HEK293 (cell line): ENCODE measurements at regions not wholly inside any gene's neighbourhood (a gene's known extent, or its start where the extent isn't known, plus 50 kb on each side); places are given as distances from the start of the nearest gene placed in this dataset.

Experiments used
- CTCF ChIA-PET: fragments of 350-600 bp; formaldehyde crosslinking; extraction: SDS; loops from one replicate; lab custom pipeline; 2021; ENCODE audit warnings: antibody characterized with exemption; lab: Yijun Ruan, JAX
- POLR2A ChIA-PET: fragments of 300-600 bp; formaldehyde crosslinking; extraction: SDS; loops from one replicate; lab custom pipeline; 2020; ENCODE audit warnings: antibody characterized with exemption, inconsistent platforms; lab: Yijun Ruan, JAX
- H3K27ac ChIP-seq: fragments of 200-500 bp; sonication (Bioruptor generic); 2 replicates; pipeline ENCODE4 v1.5.1; 2014; ENCODE audit warnings: low read depth, low read length, control low read depth, inconsistent platforms; ENCODE audit errors: extremely low read depth
- H3K36me3 ChIP-seq, 2 experiments: fragments of 200-500 bp in 1 of 2; sonication (Bioruptor generic) in 1 of 2; 1 replicate in 1 of 2; 2 replicates in 1 of 2; pipeline ENCODE4 v1.5.1; 2014 to 2017; ENCODE audit warnings: inconsistent platforms in 2 of 2, low read length in 2 of 2; ENCODE audit not compliant: control insufficient read depth in 2 of 2, insufficient read depth in 1 of 2
- H3K4me1 ChIP-seq: fragments of 200-500 bp; sonication (Bioruptor generic); 2 replicates; pipeline ENCODE4 v1.5.1; 2014; ENCODE audit warnings: mild to moderate bottlenecking, low read length, inconsistent platforms; ENCODE audit not compliant: control insufficient read depth, insufficient read depth
- H3K4me3 ChIP-seq: 2 replicates; pipeline ENCODE4 v1.5.1; 2011; ENCODE audit warnings: low read depth, mild to moderate bottlenecking, control low read depth, low read length, moderate library complexity
- H3K9me3 ChIP-seq: fragments of 200-500 bp; sonication (Bioruptor generic); 2 replicates; pipeline ENCODE4 v1.5.1; 2014; ENCODE audit warnings: low read depth, low read length, inconsistent platforms; ENCODE audit not compliant: control insufficient read depth, insufficient read depth
- ATF2 ChIP-seq: fragments of 450-650 bp; formaldehyde crosslinking; IDR thresholded peaks from 2 replicates; pipeline ENCODE4 v1.5.1; 2016; ENCODE audit warnings: missing biosample characterization, missing genetic modification characterization, low read depth
- GLI4 ChIP-seq: fragments of 450-650 bp; formaldehyde crosslinking; IDR thresholded peaks from 2 replicates; pipeline ENCODE4 v1.5.1; 2016; ENCODE audit warnings: missing biosample characterization, missing genetic modification characterization
- HOXD13 ChIP-seq: sonication (generic); formaldehyde crosslinking; IDR thresholded peaks from 2 replicates; pipeline ENCODE4 v1.8.0; 2022; ENCODE audit warnings: missing genetic modification reagents, borderline replicate concordance
- KLF9 ChIP-seq: fragments of 450-650 bp; formaldehyde crosslinking; IDR thresholded peaks from 2 replicates; pipeline ENCODE4 v1.5.1; 2016; ENCODE audit warnings: missing biosample characterization, missing genetic modification characterization, low read depth
- PBX3 ChIP-seq: sonication (generic); formaldehyde crosslinking; IDR thresholded peaks from 2 replicates; pipeline ENCODE4 v1.8.1; 2022; ENCODE audit warnings: mild to moderate bottlenecking, moderate library complexity, missing genetic modification reagents
- PRDM1 ChIP-seq: fragments of 450-650 bp; formaldehyde crosslinking; IDR thresholded peaks from 2 replicates; pipeline ENCODE4; 2016; ENCODE audit warnings: missing biosample characterization, missing genetic modification characterization
- ZBTB26 ChIP-seq: fragments of 450-650 bp; formaldehyde crosslinking; optimal IDR thresholded peaks from 2 replicates; pipeline ENCODE3; 2016; ENCODE audit warnings: missing biosample characterization, mild to moderate bottlenecking, missing genetic modification characterization
- ZFP69B ChIP-seq: fragments of 450-650 bp; formaldehyde crosslinking; IDR thresholded peaks from 2 replicates; pipeline ENCODE4 v1.5.1; 2016; ENCODE audit warnings: missing biosample characterization, missing genetic modification characterization
- ZNF121 ChIP-seq: fragments of 450-650 bp; formaldehyde crosslinking; IDR thresholded peaks from 2 replicates; pipeline ENCODE4 v1.5.1; 2016; ENCODE audit warnings: missing biosample characterization, missing genetic modification characterization
- ZNF184 ChIP-seq: fragments of 450-650 bp; IDR thresholded peaks from 2 replicates; pipeline ENCODE4 v1.5.1; 2018; ENCODE audit warnings: missing biosample characterization, mild to moderate bottlenecking, missing genetic modification characterization
- ZNF239 ChIP-seq: fragments of 450-650 bp; formaldehyde crosslinking; IDR thresholded peaks from 2 replicates; pipeline ENCODE4 v1.5.1; 2016; ENCODE audit warnings: missing biosample characterization, missing genetic modification characterization
- ZNF266 ChIP-seq: fragments of 450-650 bp; formaldehyde crosslinking; IDR thresholded peaks from 2 replicates; pipeline ENCODE4 v1.5.1; 2016; ENCODE audit warnings: missing biosample characterization, missing genetic modification characterization, low read depth
- ZNF280C ChIP-seq: fragments of 450-650 bp; formaldehyde crosslinking; IDR thresholded peaks from 2 replicates; pipeline ENCODE4 v1.5.1; 2016; ENCODE audit warnings: missing biosample characterization, missing genetic modification characterization
- ZNF324 ChIP-seq: fragments of 450-650 bp; formaldehyde crosslinking; IDR thresholded peaks from 2 replicates; pipeline ENCODE4 v1.5.1; 2016; ENCODE audit warnings: missing biosample characterization, missing genetic modification characterization
- ZNF426 ChIP-seq: fragments of 450-650 bp; formaldehyde crosslinking; IDR thresholded peaks from 2 replicates; pipeline ENCODE4 v1.5.1; 2017; ENCODE audit warnings: missing biosample characterization, missing genetic modification characterization, mild to moderate bottlenecking, inconsistent platforms, moderate library complexity
- ZNF433 ChIP-seq: fragments of 450-650 bp; formaldehyde crosslinking; IDR thresholded peaks from 2 replicates; pipeline ENCODE4 v1.5.1; 2016; ENCODE audit warnings: missing biosample characterization, missing genetic modification characterization, low read depth
- ZNF521 ChIP-seq: fragments of 450-650 bp; formaldehyde crosslinking; IDR thresholded peaks from 2 replicates; pipeline ENCODE4 v1.5.1; 2017; ENCODE audit warnings: missing biosample characterization, mild to moderate bottlenecking, missing genetic modification characterization
- ZNF560 ChIP-seq: fragments of 450-650 bp; formaldehyde crosslinking; IDR thresholded peaks from 2 replicates; pipeline ENCODE4 v1.5.1; 2017; ENCODE audit warnings: missing biosample characterization, missing genetic modification characterization, borderline replicate concordance
- ZNF571 ChIP-seq: fragments of 450-650 bp; formaldehyde crosslinking; IDR thresholded peaks from 2 replicates; pipeline ENCODE4 v1.5.0; 2017; ENCODE audit warnings: missing biosample characterization, missing genetic modification characterization

- no peak overlapping the region for H3K4me3 ChIP-seq
- POLR2A ChIA-PET = no interaction called here
- no peak overlapping the region for H3K27ac ChIP-seq
- H3K36me3 ChIP-seq = no peaks in the 10 kb centered on the region
- no peaks in the 10 kb centered on the region for H3K4me1 ChIP-seq
- TF ChIP-seq ZNF571 (tag by site-specific recombination) (no peak), ZNF521 (no peak), ZNF266 (no peak), ZFP69B (tag by site-specific recombination) (no peak), HOXD13 (no peak)
- TF ChIP-seq, all 188 proteins: peak for 0
- H3K9me3 ChIP-seq = no peaks in the 10 kb centered on the region
- CTCF ChIA-PET = no interaction called here
These were observed 257.3 kb downstream of the MIAT start for GRCh38 chr22:26914519-26915185.

GRCh38 chr22:26916236-26916635, 258.8 kb downstream of the MIAT start:
- Histone ChIP-seq H3K27ac (no peak overlapping the region), H3K9me3 (no peaks in the 10 kb centered on the region), H3K4me3 (no peak overlapping the region), H3K36me3 (no peaks in the 10 kb centered on the region), H3K4me1 (no peaks in the 10 kb centered on the region)
- ChIA-PET CTCF (interaction anchor here (0.6 kb wide), 1 partner anchor 22 kb away, joined by 6 read pairs; no protein-coding TSS in a partner anchor), POLR2A (no interaction called here)
- TF ChIP-seq PRDM1 (tag by site-specific recombination) (no peak), ZNF239 (tag by site-specific recombination) (no peak), PBX3 (CRISPR knock-in tag) (no peak), ZNF571 (tag by site-specific recombination) (no peak), ZNF121 (tag by site-specific recombination) (no peak), ZNF426 (tag by site-specific recombination) (no peak), ZNF560 (tag by site-specific recombination) (no peak), ZNF433 (no peak), ZNF324 (tag by site-specific recombination) (no peak), KLF9 (tag by site-specific recombination) (no peak), ZNF280C (tag by site-specific recombination) (no peak), GLI4 (tag by site-specific recombination) (no peak), ATF2 (tag by site-specific recombination) (no peak), ZNF184 (tag by site-specific recombination) (no peak), ZBTB26 (no peak)
- TF ChIP-seq, all 188 proteins: peak for 0
